Choroid plexus epithelial cell (primary cell): ENCODE measurements at regions not wholly inside any gene's neighbourhood (a gene's known extent, or its start where the extent isn't known, plus 50 kb on each side); places are given as distances from the start of the nearest gene placed in this dataset.
A peak's percentile ranks its signal among the peaks of the same experiment; 100 is the strongest.

ENCODE experiments used
- DNase-seq: peaks from one replicate; pipeline ENCODE4 v3.0.0-alpha.2; 2010; ENCODE audit warnings: low read depth
- H3K4me3 ChIP-seq: 2 replicates; pipeline ENCODE4 v1.5.1; 2011; ENCODE audit warnings: low read depth, mild to moderate bottlenecking, control low read depth, low read length, moderate library complexity
- CTCF ChIP-seq: conservative IDR thresholded peaks from 2 replicates; pipeline ENCODE4 v1.5.1; 2011; ENCODE audit warnings: low read depth, mild to moderate bottlenecking, control low read depth, inconsistent platforms, low read length, moderate library complexity

- no peak overlapping the region for H3K4me3 ChIP-seq
- no peak for DNase-seq
- no peak for TF ChIP-seq CTCF
Observed at GRCh38 chr5:126107381-126107780, 315.8 kb upstream of the GRAMD2B start.

GRCh38 chr5:126108470-126108869, 314.7 kb upstream of the GRAMD2B start:
- H3K4me3 ChIP-seq, result no peak overlapping the region
- TF ChIP-seq CTCF, result no peak
- DNase-seq, result no peak

- no peak for DNase-seq
- TF ChIP-seq CTCF, result no peak
- H3K4me3 ChIP-seq, result no peak overlapping the region
Observed at GRCh38 chr5:126115059-126115629, 308.1 kb upstream of the GRAMD2B start.

DNA sequence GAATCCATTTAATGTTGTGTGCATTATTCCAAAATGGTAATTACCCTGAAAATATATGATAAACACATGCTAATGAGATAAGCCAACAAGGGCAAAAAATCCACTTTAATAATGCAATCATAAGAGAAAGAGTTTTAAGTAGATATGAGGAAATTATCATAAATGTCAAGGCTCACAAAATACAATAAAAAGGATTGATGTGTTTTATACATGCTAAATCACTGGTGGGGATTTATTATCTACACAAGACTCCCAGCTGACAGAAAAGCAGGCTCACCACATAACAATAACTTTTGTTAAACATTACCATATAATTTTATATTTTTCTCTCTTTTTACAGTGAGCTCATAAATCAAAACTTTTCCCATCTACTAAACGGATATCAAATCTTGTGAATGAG, 306.2 kb upstream of the GRAMD2B start:
- no peak for TF ChIP-seq CTCF
- DNase-seq, result no peak
- H3K4me3 ChIP-seq, result no peak overlapping the region

DNA sequence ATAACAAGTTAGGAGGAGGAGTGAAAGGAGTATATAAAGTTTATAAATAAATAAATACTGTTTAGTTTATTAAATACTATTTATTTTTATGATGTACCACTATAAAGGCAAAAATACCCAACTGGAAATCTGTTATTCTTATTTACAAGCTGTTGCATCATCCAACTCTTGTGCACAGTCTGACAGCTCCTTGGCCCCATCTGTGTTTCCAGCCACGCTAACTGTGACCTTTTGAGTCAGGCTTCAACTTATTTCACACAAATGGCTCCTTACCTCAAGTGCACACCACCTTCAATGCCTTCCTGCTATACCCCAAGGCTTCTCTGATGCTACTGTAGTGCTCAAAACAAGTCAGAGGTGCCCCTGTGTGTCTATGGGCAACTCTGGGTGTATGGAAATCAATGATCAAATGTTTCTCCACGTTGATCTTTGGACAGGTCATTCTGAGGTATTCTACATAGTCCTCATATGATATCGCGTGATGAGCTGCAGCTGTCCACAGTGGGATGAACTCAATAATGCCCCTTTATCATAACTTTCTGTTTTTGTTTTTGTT, 303.2 kb upstream of the GRAMD2B start:
- DNase-seq, result peak; percentile 79
- TF ChIP-seq CTCF, result no peak

GRCh38 chr5:126120939-126121338, 302.3 kb upstream of the GRAMD2B start:
- no peak for DNase-seq
- TF ChIP-seq CTCF, result no peak

More for the DNA sequence above, 303.2 kb upstream of the GRAMD2B start:
- H3K4me3 ChIP-seq, result no peak overlapping the region

GRCh38 chr5:126122942-126123341, 300.3 kb upstream of the GRAMD2B start:
- no peak for TF ChIP-seq CTCF
- DNase-seq, result peak; percentile 26
- H3K4me3 ChIP-seq, result no peak overlapping the region

More at GRCh38 chr5:126120939-126121338, 302.3 kb upstream of the GRAMD2B start:
- no peak overlapping the region for H3K4me3 ChIP-seq
